SU-DHL-6 (cell line): ENCODE measurements at regions not wholly inside any gene's neighbourhood (a gene's known extent, or its start where the extent isn't known, plus 50 kb on each side); places are given as distances from the start of the nearest gene placed in this dataset.

Experiments used
- H2AFZ ChIP-seq: fragments of 200-600 bp; sonication (generic); 2 replicates; pipeline ENCODE4 v1.6.1; 2014; ENCODE audit warnings: low read depth, mild to moderate bottlenecking, moderate library complexity, mixed read lengths, antibody characterized with exemption, low read length; ENCODE audit not compliant: severe bottlenecking
- H3F3A ChIP-seq: fragments of 200-600 bp; shearing (Covaris generic); 2 replicates; pipeline ENCODE4 v1.6.0; 2016; ENCODE audit warnings: antibody characterized with exemption, mild to moderate bottlenecking; ENCODE audit not compliant: insufficient read depth
- H3K27ac ChIP-seq: fragments of 200-600 bp; sonication (generic); 2 replicates; pipeline ENCODE4 v1.5.1; 2016; ENCODE audit warnings: low read depth, mild to moderate bottlenecking, low read length, moderate library complexity, mixed read lengths
- H3K27me3 ChIP-seq: fragments of 200-600 bp; sonication (generic), shearing (Covaris generic); 2 replicates; pipeline ENCODE4 v1.6.0; 2014; ENCODE audit warnings: mild to moderate bottlenecking, low read length
- H3K36me3 ChIP-seq: fragments of 200-600 bp; sonication (generic); 2 replicates; pipeline ENCODE4 v1.6.1; 2014; ENCODE audit warnings: mild to moderate bottlenecking, low read length, mixed read lengths
- H3K4me2 ChIP-seq: fragments of 300-600, 200-600 bp; shearing (Covaris generic), sonication (generic); 2 replicates; pipeline ENCODE4 v1.6.0; 2014; ENCODE audit warnings: low read length, low read depth, mild to moderate bottlenecking; ENCODE audit not compliant: poor library complexity, severe bottlenecking
- H3K4me3 ChIP-seq: fragments of 200-600 bp; sonication (generic); 2 replicates; pipeline ENCODE4 v1.5.1; 2014; ENCODE audit warnings: antibody characterized with exemption, low read length, mild to moderate bottlenecking, mixed read lengths; ENCODE audit not compliant: insufficient read depth, poor library complexity, severe bottlenecking
- H3K79me2 ChIP-seq: fragments of 200-600 bp; sonication (generic); 2 replicates; pipeline ENCODE4 v1.6.1; 2014; ENCODE audit warnings: mild to moderate bottlenecking, low read length, moderate library complexity; ENCODE audit not compliant: insufficient read depth
- H3K9ac ChIP-seq: fragments of 200-600 bp; sonication (generic); 2 replicates; pipeline ENCODE4 v1.7.0; 2014; ENCODE audit warnings: mild to moderate bottlenecking, low read length
- H3K9me2 ChIP-seq: fragments of 200-600 bp; sonication (generic); replicated peaks from 2 replicates; pipeline ENCODE4 v1.6.1; 2014; ENCODE audit warnings: low read length; ENCODE audit not compliant: insufficient read depth
- H3K9me3 ChIP-seq: fragments of 200-600 bp; sonication (generic); 2 replicates; pipeline ENCODE4 v1.6.1; 2014; ENCODE audit warnings: low read length, mixed read lengths; ENCODE audit not compliant: insufficient read depth
- H4K20me1 ChIP-seq: fragments of 200-600 bp; sonication (generic); 2 replicates; pipeline ENCODE4 v1.6.1; 2014; ENCODE audit warnings: low read depth, mild to moderate bottlenecking, antibody characterized with exemption, low read length, moderate library complexity, mixed read lengths
- EZH2phosphoT487 ChIP-seq: fragments of 200-600 bp; sonication (generic), shearing (Covaris generic); conservative IDR thresholded peaks from 2 replicates; pipeline ENCODE4 v1.6.1; 2018; ENCODE audit warnings: mild to moderate bottlenecking, antibody characterized with exemption, low read length, moderate library complexity, mixed read lengths
- TF ChIP-seq, protein P1 (sequence below): fragments of 200-600 bp; sonication (generic); IDR thresholded peaks from one replicate; pipeline ENCODE4 v1.5.1; 2017; ENCODE audit warnings: antibody characterized with exemption, mild to moderate bottlenecking, low read length, moderate library complexity; ENCODE audit not compliant: insufficient read depth, poor library complexity, severe bottlenecking

DNA sequence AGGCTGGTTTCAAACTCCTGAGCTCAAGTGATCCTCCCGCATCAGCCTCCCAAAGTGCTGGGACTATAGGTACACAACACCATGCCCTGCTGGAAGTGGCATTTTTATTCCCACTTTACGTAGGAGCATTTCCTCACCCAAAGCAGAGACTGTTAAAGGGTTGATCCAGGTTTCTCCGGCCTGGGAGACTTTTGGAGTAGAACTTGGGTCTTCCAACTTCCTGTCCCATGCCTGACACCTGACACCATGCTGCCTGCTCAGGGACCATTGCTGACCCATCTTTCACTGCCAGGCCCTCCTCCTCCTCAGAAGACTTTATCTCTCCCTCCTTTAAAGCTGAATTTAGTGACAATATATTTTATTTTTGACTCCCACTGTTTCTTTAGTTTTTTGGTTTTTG lies 302.0 kb upstream of the LYZL1 start:
- H3K36me3 ChIP-seq = no peaks in the 10 kb centered on the region
- no peak overlapping the region for H3K9ac ChIP-seq
- H4K20me1 ChIP-seq = no peaks in the 10 kb centered on the region
- H3K9me2 ChIP-seq = no peaks in the 10 kb centered on the region
- no peaks in the 10 kb centered on the region for H3K27me3 ChIP-seq
- no peak overlapping the region for H3K27ac ChIP-seq
- no peak overlapping the region for H2AFZ ChIP-seq
- H3K4me2 ChIP-seq = no peak overlapping the region
- no peaks in the 10 kb centered on the region for H3K79me2 ChIP-seq
- no peaks in the 10 kb centered on the region for H3K9me3 ChIP-seq
- no peak overlapping the region for H3K4me3 ChIP-seq
- no peak for TF ChIP-seq EZH2phosphoT487
- TF ChIP-seq, protein P1, sequence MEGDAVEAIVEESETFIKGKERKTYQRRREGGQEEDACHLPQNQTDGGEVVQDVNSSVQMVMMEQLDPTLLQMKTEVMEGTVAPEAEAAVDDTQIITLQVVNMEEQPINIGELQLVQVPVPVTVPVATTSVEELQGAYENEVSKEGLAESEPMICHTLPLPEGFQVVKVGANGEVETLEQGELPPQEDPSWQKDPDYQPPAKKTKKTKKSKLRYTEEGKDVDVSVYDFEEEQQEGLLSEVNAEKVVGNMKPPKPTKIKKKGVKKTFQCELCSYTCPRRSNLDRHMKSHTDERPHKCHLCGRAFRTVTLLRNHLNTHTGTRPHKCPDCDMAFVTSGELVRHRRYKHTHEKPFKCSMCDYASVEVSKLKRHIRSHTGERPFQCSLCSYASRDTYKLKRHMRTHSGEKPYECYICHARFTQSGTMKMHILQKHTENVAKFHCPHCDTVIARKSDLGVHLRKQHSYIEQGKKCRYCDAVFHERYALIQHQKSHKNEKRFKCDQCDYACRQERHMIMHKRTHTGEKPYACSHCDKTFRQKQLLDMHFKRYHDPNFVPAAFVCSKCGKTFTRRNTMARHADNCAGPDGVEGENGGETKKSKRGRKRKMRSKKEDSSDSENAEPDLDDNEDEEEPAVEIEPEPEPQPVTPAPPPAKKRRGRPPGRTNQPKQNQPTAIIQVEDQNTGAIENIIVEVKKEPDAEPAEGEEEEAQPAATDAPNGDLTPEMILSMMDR = no peak
- H3F3A ChIP-seq = no peaks in the 10 kb centered on the region

DNA sequence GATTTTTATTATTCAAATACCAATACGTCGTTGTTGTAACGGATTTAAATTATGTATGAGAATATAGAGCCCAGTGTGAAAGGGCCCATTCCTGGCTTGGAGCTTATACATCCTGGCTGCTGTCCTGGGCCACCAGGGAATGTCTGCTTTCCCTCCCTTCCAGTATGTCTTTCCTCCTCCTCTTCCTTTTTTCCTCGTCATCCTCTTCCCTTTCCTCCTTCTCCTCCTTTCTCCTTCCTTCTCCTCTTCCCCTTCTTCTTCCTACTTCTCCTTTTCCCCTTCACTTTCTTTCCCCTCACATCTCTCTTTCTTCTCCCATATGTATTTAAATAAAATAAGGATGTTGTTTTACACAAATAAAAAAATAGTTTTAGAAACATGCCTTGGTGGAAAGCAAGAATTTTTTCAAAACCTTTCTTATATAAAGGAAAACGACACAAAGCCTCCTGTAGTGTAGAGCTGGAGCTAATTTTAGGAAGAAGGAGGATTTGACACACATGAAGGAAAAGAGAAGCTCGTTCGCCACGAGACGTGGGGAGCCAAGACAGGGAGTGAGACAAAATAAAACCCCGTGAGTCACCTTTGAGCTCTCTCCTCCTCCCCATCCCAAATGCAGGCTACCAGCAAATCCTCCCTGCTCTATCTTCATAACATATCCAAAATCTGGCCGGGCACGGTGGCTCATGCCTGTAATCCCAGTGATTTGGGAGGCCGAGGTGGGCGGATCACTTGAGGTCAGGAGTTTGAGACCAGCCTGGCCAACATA lies 301.1 kb upstream of the LYZL1 start:
- H3K4me3 ChIP-seq = no peak overlapping the region
- H3K4me2 ChIP-seq = no peak overlapping the region
- TF ChIP-seq, protein P1 = no peak
- no peak for TF ChIP-seq EZH2phosphoT487
- no peaks in the 10 kb centered on the region for H3K27me3 ChIP-seq
- H4K20me1 ChIP-seq = no peaks in the 10 kb centered on the region
- H3K9me3 ChIP-seq = no peaks in the 10 kb centered on the region
- H3K9me2 ChIP-seq = no peaks in the 10 kb centered on the region
- H3K27ac ChIP-seq = no peak overlapping the region
- H2AFZ ChIP-seq = no peak overlapping the region
- no peaks in the 10 kb centered on the region for H3K79me2 ChIP-seq
- no peaks in the 10 kb centered on the region for H3F3A ChIP-seq
- no peaks in the 10 kb centered on the region for H3K36me3 ChIP-seq
- H3K9ac ChIP-seq = no peak overlapping the region

GRCh38 chr10:28988980-28989379 lies 299.9 kb upstream of the LYZL1 start:
- TF ChIP-seq, protein P1 = no peak
- TF ChIP-seq EZH2phosphoT487 = no peak
- H3K4me2 ChIP-seq = no peak overlapping the region
- no peak overlapping the region for H3K27ac ChIP-seq
- H3K9me3 ChIP-seq = no peaks in the 10 kb centered on the region
- no peaks in the 10 kb centered on the region for H3K79me2 ChIP-seq
- H4K20me1 ChIP-seq = no peaks in the 10 kb centered on the region
- no peaks in the 10 kb centered on the region for H3F3A ChIP-seq
- H3K9ac ChIP-seq = no peak overlapping the region
- no peaks in the 10 kb centered on the region for H3K9me2 ChIP-seq
- no peak overlapping the region for H3K4me3 ChIP-seq
- H2AFZ ChIP-seq = no peak overlapping the region
- no peaks in the 10 kb centered on the region for H3K27me3 ChIP-seq
- H3K36me3 ChIP-seq = no peaks in the 10 kb centered on the region
